HG03439 (cell line): ENCODE measurements at regions not wholly inside any gene's neighbourhood (a gene's known extent, or its start where the extent isn't known, plus 50 kb on each side); places are given as distances from the start of the nearest gene placed in this dataset.
"Not testable (repeated sequence)": the region's sequence is repeated elsewhere in the genome, so short reads cannot be mapped to it uniquely, and the experiment has no call there.

ENCODE experiments used
- ATAC-seq: cut with Tn5 transposase; IDR thresholded peaks from one replicate; pipeline ENCODE4 v1.9.1; 2021; ENCODE audit warnings: mild to moderate bottlenecking, moderate library complexity; ENCODE audit not compliant: unreplicated experiment

DNA sequence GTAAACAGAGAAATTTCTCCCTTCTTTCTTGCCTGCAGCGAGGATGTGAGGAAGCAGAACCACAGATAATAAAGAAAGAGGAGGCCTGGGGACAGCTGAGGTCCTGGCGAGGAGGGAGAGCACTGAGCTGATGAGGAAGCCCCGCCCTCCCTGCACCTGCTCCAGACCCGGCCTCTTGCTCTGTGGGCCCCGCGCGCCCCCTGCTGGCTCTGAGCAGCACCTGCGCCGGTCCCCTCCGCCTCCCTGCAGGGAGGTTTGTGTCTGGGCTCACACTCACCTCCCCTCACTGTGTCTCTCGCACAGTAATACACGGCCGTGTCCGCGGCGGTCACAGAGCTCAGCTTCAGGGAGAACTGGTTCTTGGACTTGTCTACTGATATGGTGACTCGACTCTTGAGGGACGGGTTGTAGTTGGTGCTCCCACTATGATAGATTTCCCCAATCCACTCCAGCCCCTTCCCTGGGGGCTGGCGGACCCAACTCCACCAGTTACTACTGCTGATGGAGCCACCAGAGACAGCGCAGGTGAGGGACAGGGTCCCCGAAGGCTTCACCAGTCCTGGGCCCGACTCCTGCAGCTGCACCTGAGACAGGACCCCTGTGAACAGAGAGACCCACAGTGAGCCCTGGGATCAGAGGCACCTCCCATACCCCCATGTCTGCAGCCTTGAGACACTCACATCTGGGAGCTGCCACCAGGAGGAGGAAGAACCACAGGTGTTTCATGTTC is 485.4 kb downstream of the TMEM121 start:
- not testable (repeated sequence) for ATAC-seq

DNA sequence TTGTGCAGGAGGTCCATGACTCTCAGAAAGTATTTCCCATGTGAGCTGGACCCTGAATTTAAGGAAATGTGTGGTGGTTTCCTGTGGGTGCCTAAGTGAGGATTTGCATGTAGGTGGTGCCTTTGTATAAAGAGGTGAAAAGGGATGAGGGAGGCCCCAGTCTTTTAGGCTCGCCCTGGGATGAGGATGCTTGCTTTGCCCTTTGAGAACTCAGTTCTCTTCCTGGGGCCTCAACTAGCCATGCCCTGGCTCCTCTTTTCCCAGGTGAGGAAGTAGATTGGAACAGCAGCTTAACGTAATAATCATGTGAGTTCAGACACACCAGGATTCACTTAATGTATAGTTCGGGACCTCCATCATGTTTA is 486.0 kb downstream of the TMEM121 start:
- ATAC-seq, result not testable (repeated sequence)

DNA sequence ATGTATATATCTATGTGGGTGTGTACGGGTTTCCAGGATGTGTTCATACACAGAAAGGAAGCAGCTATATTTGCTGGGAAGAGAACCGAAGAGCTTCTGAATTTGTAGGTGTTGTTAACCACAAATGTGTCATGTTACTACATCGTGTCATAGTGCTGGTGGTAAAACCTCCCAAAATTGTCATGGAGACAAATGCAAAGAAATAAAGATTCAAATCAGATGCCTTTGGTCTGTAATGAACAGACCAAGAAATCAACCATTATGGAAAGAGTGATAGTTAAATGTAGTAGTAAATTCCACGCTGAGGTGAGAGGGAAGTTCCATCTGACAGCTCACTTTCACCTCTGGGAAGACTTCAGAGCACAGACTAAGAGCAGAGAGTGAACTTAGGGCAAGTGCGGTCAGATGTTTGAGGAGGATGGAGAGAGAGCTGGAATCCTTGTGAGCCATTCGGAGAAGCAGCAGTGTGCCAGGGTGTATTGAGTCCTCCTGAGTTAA is 487.5 kb downstream of the TMEM121 start:
- ATAC-seq, result no peak

DNA sequence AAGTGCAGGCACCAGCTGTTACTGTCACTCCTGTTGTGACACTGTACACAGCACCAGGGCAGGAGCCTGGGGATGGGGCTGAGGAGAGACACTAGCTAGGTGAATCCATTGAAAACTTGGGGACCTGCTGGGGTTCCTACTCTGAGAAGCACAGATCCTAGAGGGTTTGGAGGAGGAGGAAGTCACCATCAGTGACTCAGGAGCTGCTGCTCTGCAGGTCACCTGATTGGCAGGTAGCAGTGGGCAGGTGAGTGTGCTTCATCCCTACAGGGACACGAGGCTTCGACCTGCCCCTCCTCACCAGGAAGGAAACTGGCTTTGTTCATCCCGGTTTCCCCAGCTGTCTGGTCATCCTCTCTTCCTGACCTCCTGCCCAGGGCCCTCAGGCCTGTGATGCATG is 491.6 kb downstream of the TMEM121 start:
- not testable (repeated sequence) for ATAC-seq

DNA sequence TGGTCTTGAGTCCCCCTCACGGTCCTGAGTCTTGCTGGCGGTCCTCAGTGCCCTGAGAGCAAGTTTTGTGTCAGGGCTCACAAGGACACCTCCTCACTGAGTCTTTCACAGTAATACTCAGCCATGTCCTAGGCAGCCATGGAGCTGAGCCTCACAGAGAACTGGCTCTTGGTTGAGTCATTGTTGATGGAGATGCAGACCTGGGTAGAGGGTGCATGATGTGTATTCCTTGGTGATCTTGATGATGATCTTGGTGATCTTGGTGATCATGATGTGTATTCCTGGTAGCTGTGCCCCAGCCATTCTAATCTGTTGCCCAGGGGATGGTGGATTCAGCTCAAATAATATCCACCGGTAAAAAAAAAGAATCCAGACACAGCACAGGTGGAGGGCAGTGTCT is 495.4 kb downstream of the TMEM121 start:
- no peak for ATAC-seq

DNA sequence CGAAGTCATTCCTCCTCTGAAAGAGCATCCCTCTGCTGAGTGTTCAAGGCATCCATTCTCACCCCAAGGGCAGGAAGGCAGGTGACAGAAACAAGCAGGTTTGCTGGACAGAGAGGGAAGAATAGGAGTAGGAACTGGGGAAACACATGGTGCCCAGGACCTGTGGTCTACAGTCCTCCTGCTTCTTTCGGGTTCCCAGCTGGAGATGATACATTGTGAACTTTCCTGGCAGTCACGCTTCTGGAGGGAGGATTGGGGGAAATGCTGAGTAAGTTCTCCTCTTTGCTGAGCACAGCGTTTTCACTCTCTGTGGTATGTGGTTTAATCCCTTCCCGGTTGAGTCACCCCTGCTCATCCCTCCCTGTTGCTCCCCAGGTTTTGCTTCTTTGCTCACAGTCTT is 496.3 kb downstream of the TMEM121 start:
- not testable (repeated sequence) for ATAC-seq

DNA sequence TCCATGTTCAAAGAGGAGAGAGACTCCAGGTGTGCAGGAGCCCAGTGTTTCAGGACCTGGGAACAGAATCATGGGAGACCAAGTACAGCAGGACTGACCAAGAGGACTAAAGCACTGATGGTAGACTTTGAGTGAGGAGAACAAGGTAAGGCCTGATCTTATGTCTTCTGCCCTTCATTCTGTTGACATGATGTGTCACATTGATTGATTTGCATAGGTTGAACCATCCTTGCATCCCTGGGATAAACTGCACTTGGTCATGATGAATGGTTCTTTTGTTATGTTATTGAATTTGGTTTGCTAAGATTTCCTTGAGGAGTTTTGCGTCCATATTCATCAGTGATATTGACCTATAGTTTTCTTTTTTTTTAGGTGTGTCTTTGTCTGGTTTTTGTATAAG is 497.0 kb downstream of the TMEM121 start:
- ATAC-seq, result no peak

DNA sequence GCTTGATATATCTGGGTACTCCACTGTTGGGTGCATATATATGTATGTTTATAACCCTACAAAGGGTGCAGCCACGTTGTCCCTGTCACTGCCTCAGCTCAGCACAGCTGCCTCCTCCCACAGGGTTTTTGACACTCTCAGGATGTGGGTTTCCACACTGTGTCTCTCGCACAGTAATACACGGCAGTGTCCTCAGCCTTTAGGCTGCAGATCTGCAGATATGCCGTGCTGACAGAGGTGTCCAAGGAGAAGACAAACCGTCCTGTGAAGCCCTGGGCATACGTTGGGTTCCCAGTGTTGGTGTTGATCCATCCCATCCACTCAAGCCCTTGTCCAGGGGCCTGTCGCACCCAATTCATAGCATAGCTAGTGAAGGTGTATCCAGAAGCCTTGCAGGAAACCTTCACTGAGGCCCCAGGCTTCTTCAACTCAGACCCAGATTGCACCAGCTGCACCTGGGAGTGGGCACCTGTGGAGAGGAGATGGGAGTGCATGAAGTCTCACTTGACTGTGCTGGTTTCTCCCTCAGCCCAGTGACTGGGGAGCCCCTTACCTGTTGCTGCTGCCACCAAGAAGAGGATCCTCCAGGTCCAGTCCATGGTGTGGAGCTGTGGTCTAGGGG is 498.7 kb downstream of the TMEM121 start:
- ATAC-seq, result no peak

DNA sequence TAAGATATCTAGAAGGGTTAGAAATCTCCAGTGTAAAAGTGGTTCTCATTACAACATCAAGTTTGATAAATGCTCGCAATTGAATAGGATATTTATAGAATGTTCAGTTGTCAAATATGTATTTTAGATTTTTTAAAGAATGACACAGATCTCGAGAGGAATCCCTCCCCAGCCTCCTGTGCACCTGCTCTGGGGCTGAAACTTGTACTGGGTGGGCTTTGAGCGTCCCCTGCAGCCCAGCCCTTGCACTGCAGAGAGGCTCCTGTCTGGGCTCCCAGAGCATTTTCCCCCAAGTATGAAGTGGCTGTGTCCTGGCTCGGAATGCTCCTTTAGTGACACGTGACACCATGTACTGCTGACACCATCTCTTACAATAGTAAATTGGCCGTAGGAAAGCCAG is 499.6 kb downstream of the TMEM121 start:
- ATAC-seq, result no peak

DNA sequence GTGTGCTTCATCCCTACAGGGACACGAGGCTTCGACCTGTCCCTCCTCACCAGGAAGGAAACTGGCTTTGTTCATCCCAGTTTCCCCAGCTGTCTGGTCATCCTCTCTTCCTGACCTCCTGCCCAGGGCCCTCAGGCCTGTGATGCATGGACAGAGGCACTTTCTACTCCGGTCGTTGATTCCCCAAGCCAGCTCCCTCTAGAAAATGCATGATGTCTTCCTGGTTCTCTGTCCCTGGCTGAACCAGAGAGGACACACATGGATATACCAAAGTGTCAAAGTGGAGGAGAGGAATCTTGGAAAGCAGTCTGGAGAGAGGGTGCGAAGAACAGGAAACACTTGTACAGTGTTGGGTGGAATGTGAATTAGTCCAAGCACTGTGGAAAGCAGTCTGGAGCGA is 501.4 kb downstream of the TMEM121 start:
- ATAC-seq, result not testable (repeated sequence)

DNA sequence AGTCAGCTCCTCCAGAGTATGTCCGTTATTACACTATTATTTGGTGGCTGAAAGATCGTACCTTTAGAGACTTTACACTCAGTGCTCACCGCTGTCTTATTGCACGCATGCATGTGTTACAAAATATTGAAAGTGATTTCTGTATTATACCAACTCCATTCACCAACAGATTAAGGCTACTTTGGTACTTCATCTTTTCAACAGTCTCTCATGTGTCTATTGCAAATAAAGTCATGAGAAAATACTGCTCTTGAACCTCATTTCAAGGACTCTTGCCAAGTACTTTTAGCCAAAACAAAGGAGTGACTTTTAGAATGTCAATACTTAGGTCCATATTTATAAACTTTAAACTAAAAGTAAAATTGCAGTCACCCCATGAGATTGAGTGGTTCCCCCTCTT is 503.6 kb downstream of the TMEM121 start:
- ATAC-seq, result no peak

DNA sequence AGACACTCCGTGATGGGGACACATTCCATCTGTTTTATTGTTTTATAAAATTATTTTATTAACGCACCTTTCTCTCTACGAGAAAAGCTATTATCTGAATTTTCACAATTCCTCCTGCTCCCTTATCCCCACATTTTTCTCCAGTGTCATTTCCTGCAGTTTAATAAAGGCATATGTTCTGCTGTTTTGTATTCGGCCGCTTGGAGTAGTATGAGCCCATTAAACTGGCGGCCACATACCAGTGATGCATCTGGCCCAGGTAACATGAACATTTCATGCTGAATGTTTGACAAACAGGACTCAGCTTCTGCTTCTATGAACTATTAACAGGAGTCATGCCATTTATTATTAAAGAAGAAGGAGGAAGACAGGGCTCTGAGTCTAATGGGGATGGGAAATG is 511.0 kb downstream of the TMEM121 start:
- ATAC-seq, result no peak

DNA sequence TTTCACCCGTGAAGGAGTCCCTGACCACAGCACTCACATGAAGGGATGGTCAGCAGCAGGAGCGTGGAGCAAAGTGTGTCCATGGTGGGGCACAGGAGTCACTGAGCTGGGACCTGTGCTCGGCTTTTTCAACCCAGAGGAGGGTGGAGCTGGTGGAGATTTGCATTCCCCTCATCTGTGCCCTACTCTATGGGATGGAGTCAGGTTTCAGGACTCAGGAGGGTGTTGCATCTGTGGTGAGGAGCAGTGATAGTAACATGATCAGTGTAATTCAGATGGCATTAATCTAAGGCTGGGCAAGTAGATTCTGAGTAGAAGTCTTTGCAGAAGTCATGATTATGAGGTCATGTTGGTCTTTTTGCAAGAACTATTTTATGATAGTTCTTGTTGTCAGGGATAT is 511.9 kb downstream of the TMEM121 start:
- no peak for ATAC-seq

DNA sequence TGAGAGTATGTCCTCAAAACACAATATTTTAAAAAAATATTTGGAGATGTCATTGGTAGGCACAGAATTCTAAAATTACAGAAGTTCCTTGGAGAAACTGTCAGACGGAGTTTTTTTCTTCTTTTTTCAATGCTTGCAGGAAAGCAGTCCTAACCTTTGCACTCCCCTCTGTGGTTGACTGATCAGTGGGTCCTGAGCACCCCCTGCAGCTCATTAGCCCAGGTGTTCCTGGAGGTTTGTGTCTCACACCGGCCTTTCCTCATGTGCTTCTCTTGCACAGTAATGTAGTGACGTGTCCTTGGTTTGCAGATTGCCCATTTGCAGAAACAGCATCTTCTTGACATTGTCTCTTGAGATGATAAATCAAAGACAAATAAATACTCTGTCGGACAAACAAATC is 513.0 kb downstream of the TMEM121 start:
- ATAC-seq, result no peak

DNA sequence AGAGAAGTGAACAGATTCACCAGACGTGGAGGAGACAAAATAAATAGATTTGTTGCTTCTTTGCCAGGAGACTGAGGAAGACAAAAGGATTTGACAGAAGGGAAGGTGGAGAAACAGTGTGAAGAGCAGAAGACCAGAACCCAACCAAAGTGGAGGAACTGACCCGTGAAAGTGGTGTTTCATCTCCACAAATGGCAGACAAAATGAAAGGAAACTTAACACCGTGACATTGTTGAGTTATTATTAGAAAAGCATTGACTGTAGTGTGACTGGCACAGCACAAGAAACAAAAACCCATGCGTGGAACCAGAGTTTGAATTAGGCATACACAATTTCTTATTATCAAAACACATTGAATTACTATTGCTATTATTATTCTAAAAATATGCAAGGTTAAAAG is 518.1 kb downstream of the TMEM121 start:
- ATAC-seq, result no peak

DNA sequence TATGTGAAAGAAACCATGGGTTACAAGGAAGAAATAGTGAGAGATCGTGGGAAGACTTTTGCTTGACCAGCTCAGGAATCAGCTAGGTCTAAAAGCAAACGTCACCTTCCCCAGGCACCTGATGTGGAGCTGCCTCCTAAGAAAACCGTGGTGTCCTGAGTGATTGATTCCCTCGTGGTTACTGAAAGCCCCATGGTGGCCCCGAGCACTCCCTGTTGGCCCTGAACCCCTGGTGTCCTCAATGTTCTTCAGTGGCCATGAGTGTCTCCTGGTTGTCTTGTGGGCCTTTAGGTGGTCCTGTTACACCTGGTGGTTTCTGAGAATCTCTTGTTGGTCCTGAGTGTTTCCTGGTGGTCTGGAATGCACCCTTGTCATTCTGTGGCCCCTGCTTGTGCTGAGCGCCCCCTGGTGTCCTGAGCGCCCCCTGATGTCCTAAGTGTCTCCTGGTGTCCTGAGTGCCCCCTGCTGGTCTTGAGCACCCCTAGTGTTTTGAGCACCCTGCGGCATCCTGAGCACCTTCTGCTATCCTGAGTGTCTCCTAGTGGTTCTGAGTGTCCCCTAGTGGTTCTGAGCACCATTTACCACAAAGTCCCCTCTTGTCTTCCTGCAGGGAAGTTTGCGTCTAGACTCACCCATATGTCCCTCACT is 518.7 kb downstream of the TMEM121 start:
- ATAC-seq, result no peak

DNA sequence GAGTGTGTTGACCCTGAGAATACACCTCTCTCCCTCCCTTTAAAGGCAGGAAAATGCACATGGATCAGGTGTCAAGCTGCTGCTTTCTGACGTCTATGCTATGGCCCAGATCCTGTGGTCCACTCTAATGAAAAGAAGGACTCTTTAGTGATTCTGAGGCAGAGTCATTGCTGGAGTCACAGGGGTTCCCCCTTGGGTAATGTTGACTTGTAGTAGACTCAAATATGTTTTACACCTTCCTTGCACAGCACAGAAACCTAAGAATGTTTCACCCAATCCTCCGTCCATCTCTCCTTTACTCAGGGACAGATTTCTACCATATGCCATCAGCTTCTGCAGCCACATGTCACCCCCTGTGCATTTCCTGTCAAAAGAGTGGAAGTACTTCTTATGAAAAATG is 525.4 kb downstream of the TMEM121 start:
- no peak for ATAC-seq

DNA sequence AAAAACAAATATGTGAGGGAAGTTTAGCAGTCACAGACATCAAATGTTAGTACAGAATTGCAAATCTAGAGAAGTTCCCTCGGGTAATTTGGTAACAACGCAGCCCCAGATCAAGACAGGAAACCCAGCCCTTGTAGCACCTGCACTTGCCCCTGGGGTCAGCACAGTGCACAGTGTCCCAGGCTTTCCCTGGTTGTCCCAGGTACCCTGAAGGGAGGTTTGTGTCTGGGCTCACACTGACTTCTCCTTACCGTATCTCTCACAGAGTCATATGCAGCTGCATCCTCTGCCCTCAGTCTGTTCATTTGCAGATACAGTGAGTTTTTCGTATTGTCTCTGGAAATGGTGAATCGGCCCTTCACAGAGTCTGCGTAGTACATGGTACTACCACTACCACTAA is 528.9 kb downstream of the TMEM121 start:
- ATAC-seq, result no peak

DNA sequence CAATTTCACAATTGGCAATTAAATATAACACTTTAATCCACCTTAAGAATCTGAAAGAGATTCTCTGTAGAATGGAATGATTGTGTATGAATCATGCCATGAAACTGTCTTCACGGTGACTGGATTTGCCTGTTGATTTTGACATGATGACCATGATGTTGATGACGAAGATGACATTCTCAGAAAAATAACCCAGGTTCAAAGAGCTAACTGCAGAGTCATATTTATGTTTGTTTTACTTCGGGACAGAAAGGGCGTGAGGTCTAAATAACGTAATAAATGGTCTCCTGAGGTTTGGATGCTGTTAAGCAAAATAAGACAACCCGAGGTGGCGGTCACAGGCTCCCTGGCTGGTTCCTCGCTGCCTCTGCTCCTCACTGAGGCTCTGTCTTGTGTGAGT is 532.0 kb downstream of the TMEM121 start:
- ATAC-seq, result no peak

DNA sequence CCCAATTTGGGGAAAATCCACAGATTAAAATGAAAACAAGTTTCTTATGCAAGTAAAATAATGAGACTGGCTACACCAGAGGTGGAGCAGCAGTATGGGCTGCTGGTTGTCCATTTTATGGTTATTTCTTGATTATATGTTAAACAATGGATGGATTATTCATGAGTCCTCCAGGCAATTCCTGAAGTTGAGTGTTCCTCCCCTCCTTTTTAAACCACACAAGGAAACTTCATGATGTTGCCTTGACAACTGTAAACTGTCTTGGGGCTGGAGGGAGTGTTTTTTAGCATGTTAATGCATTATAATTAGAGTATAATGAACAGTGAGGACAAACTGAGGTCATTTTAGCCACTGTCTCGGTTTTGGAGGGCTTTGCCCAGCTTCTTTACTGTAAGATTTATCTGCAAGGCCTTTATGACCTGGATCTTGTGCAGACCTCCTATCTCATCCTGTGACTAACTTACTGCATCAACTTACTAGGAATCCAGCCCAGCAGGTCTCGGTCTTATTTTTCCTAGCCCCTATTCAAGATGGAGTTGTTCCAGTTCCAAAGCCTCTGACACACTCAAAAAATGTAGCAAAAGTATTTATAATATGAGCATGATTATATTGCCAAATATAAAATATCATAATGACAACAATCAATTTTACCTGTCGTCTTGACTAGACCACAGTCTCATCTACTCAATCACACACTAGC is 534.0 kb downstream of the TMEM121 start:
- no peak for ATAC-seq

DNA sequence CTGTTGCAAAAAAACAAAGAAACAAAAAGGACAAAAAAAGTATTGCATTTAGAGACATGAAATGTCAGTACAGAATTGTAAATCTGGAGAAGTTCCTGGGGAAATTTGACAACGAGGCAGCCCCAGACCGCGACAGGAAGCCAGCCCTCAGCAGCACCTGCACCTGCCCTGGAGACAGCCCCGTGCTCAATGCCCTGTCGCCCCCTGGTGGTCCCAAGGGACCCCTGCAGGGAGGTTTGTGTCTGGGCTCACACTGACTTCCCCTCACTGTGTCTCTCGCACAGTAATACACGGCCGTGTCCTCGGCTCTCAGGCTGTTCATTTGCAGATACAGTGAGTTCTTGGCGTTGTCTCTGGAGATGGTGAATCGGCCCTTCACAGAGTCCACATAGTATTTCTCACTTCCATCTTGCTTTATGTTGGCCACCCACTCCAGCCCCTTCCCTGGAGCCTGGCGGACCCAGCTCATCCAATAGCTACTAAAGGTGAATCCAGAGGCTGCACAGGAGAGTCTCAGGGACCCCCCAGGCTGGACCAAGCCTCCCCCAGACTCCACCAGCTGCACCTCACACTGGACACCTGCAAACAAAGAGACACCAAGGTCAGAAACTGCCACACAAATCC is 535.6 kb downstream of the TMEM121 start:
- ATAC-seq, result not testable (repeated sequence)
